CD14-positive monocyte (primary cell): ENCODE measurements at regions not wholly inside any gene's neighbourhood (a gene's known extent, or its start where the extent isn't known, plus 50 kb on each side); places are given as distances from the start of the nearest gene placed in this dataset.

ENCODE experiments used
- DNase-seq, 3 donors: peaks; one replicate each; pipeline ENCODE4 v3.0.0-alpha.2; 2011 to 2022
- H2AFZ ChIP-seq: 2 replicates; pipeline ENCODE4 v1.6.0; 2012; ENCODE audit warnings: mild to moderate bottlenecking, low read depth, low read length, inconsistent platforms; ENCODE audit not compliant: insufficient read depth, poor library complexity, severe bottlenecking
- H3K27ac ChIP-seq, 2 donors: 1 replicate in 1 of 2; 2 replicates in 1 of 2; pipeline ENCODE4 v1.5.1; 2012 to 2013; ENCODE audit warnings: low read length in 2 of 2, control low read depth in 1 of 2, inconsistent platforms in 1 of 2, low read depth in 1 of 2, mild to moderate bottlenecking in 1 of 2
- H3K27me3 ChIP-seq, 2 donors: one replicate each; pipeline versions ENCODE4 v1.6.0 to v1.6.1; 2011 to 2013; ENCODE audit warnings: low read length in 2 of 2; ENCODE audit not compliant: control insufficient read depth in 2 of 2, insufficient read depth in 2 of 2
- H3K36me3 ChIP-seq, 2 donors: replicated peaks in 1 of 2; 1 replicate in 1 of 2; 2 replicates in 1 of 2; pipeline versions ENCODE4 v1.5.1 to v1.6.1; 2012 to 2013; ENCODE audit warnings: low read length in 2 of 2, control low read depth in 1 of 2, inconsistent platforms in 1 of 2, mild to moderate bottlenecking in 1 of 2; ENCODE audit not compliant: insufficient read depth in 2 of 2, control insufficient read depth in 1 of 2
- H3K4me1 ChIP-seq, 2 donors: 1 replicate in 1 of 2; 2 replicates in 1 of 2; pipeline versions ENCODE4 v1.5.1 to v1.6.1; 2012 to 2013; ENCODE audit warnings: low read length in 2 of 2, control low read depth in 1 of 2, inconsistent platforms in 1 of 2, mild to moderate bottlenecking in 1 of 2, moderate library complexity in 1 of 2; ENCODE audit not compliant: insufficient read depth in 2 of 2, control insufficient read depth in 1 of 2
- H3K4me2 ChIP-seq: replicated peaks from 2 replicates; pipeline ENCODE3; 2012; ENCODE audit warnings: low read length, moderate library complexity, mild to moderate bottlenecking; ENCODE audit not compliant: poor library complexity, severe bottlenecking; ENCODE audit errors: extremely low read depth
- H3K4me3 ChIP-seq, 3 experiments: fragments of 200-600 bp in 1 of 3; sonication (generic) in 1 of 3; replicated peaks in 1 of 3; 1 replicate in 2 of 3; 2 replicates in 1 of 3; pipeline ENCODE4 v1.5.1; 2011 to 2013; ENCODE audit warnings: low read length in 3 of 3, mild to moderate bottlenecking in 3 of 3, control low read depth in 2 of 3, low read depth in 2 of 3, inconsistent platforms in 1 of 3, moderate library complexity in 1 of 3
- H3K79me2 ChIP-seq: 2 replicates; pipeline ENCODE4 v1.6.0; 2012; ENCODE audit warnings: mild to moderate bottlenecking, control low read depth, inconsistent platforms, low read length, moderate library complexity; ENCODE audit not compliant: insufficient read depth
- H3K9ac ChIP-seq: 2 replicates; pipeline ENCODE4 v1.6.0; 2017; ENCODE audit warnings: low read length, mild to moderate bottlenecking; ENCODE audit not compliant: insufficient read depth, poor library complexity, severe bottlenecking
- H3K9me3 ChIP-seq, 2 donors: replicated peaks in 1 of 2; 1 replicate in 1 of 2; 2 replicates in 1 of 2; pipeline versions ENCODE4 v1.5.1 to v1.6.1; 2012 to 2013; ENCODE audit warnings: low read length in 2 of 2, control low read depth in 1 of 2; ENCODE audit not compliant: control insufficient read depth in 1 of 2, insufficient read depth in 1 of 2
- H4K20me1 ChIP-seq: 2 replicates; pipeline ENCODE4 v1.6.0; 2012; ENCODE audit warnings: mild to moderate bottlenecking, low read length, control low read depth, moderate library complexity; ENCODE audit not compliant: insufficient read depth
- H3K27ac Mint-ChIP-seq, 7 donors: one replicate each; pipeline ENCODE4 v1.8.0; 2020; ENCODE audit warnings: mild to moderate bottlenecking in 7 of 7, mixed read lengths in 7 of 7, moderate library complexity in 6 of 7, inconsistent platforms in 2 of 7
- H3K27me3 Mint-ChIP-seq, 3 donors: one replicate each; pipeline ENCODE4 v1.8.0; 2021 to 2022; ENCODE audit warnings: low read depth in 3 of 3, mild to moderate bottlenecking in 3 of 3, mixed read lengths in 3 of 3, moderate library complexity in 3 of 3, inconsistent platforms in 1 of 3
- H3K36me3 Mint-ChIP-seq, 2 donors: one replicate each; pipeline ENCODE4 v1.8.0; 2020; ENCODE audit warnings: mixed read lengths in 2 of 2, inconsistent platforms in 1 of 2, mild to moderate bottlenecking in 1 of 2
- H3K4me1 Mint-ChIP-seq: one replicate; pipeline ENCODE4 v1.8.0; 2020; ENCODE audit warnings: mild to moderate bottlenecking, mixed read lengths
- H3K4me3 Mint-ChIP-seq, 2 donors: one replicate each; pipeline ENCODE4 v1.8.0; 2020; ENCODE audit warnings: mild to moderate bottlenecking in 2 of 2, mixed read lengths in 2 of 2, moderate library complexity in 1 of 2
- H3K9me3 Mint-ChIP-seq, 7 donors: one replicate each; pipeline ENCODE4 v1.8.0; 2020 to 2022; ENCODE audit warnings: mixed read lengths in 7 of 7, mild to moderate bottlenecking in 6 of 7, moderate library complexity in 6 of 7, inconsistent platforms in 2 of 7
- whole genome bisulfite sequencing: methylation state at CpG from one replicate; pipeline ENCODE4 v1.1.5; 2013; ENCODE audit warnings: missing lambda C conversion rate; ENCODE audit not compliant: insufficient coverage; 5-methylcytosine and 5-hydroxymethylcytosine counted together
- intact Hi-C, 2 donors: fragments of 100-400 bp; cut with micrococcal nuclease; formaldehyde crosslinking; loops; one replicate each; pipeline versions ENCODE4 v1.15.0 to v1.15.1; 2023
- TF ChIP-seq, protein P1 (sequence below): fragments of 200-600 bp; IDR thresholded peaks from one replicate; pipeline ENCODE4 v1.8.0; 2022; ENCODE audit warnings: antibody characterized with exemption, mild to moderate bottlenecking

- Histone ChIP-seq H3K79me2 (no peaks in the 10 kb centered on the region), H3K36me3 (no peaks in the 10 kb centered on the region), H4K20me1 (no peaks in the 10 kb centered on the region), H3K4me1 (no peaks in the 10 kb centered on the region), H3K4me2 (no peak overlapping the region), H3K9me3 (no peaks in the 10 kb centered on the region), H3K27ac (no peak overlapping the region), H3K27me3 (no peaks in the 10 kb centered on the region), H3K9ac (no peak overlapping the region), H2AFZ (no peak overlapping the region), H3K4me3 (no peak overlapping the region)
- TF ChIP-seq, protein P1, sequence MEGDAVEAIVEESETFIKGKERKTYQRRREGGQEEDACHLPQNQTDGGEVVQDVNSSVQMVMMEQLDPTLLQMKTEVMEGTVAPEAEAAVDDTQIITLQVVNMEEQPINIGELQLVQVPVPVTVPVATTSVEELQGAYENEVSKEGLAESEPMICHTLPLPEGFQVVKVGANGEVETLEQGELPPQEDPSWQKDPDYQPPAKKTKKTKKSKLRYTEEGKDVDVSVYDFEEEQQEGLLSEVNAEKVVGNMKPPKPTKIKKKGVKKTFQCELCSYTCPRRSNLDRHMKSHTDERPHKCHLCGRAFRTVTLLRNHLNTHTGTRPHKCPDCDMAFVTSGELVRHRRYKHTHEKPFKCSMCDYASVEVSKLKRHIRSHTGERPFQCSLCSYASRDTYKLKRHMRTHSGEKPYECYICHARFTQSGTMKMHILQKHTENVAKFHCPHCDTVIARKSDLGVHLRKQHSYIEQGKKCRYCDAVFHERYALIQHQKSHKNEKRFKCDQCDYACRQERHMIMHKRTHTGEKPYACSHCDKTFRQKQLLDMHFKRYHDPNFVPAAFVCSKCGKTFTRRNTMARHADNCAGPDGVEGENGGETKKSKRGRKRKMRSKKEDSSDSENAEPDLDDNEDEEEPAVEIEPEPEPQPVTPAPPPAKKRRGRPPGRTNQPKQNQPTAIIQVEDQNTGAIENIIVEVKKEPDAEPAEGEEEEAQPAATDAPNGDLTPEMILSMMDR: no peak
- H3K27me3 Mint-ChIP-seq: peaks cover 0 to 3% (median 1%) of the 10 kb centered on the region in 3 donors
- H3K4me1 Mint-ChIP-seq: no peaks in the 10 kb centered on the region
- DNase-seq: no peak
- peaks cover 0 to 3% (median 0%) of the 10 kb centered on the region in 7 donors for H3K9me3 Mint-ChIP-seq
- intact Hi-C loops: no loop called here
- WGBS: 80% methylated on average over 2 of the region's 3 CpGs
- H3K36me3 Mint-ChIP-seq: no peaks in the 10 kb centered on the region
- H3K27ac Mint-ChIP-seq: no peak overlapping the region
- no peak overlapping the region for H3K4me3 Mint-ChIP-seq
Observed at GRCh38 chr11:127383026-127383425, 382.5 kb upstream of the KIRREL3 start.

DNA sequence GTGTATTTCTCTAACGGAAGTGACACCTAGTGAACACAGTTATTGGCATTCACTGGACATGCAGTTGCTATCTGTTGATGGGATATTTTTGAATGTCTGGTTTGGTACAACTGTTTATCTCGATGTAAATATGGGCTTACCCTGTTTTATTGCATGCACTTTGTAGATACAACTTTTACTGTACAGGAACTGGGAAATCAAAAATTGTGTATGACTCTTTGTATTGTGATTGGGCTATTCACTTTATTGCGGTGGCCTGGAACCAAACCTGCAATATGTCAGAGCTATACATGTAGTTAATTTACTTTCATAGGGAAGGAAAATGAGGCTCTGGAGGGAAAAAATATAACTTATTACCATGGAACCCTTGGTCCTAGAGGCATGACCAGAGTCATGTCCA is 380.7 kb upstream of the KIRREL3 start:
- no peaks in the 10 kb centered on the region for H3K4me1 ChIP-seq
- H3K9me3 ChIP-seq: no peaks in the 10 kb centered on the region
- TF ChIP-seq, protein P1: no peak
- no peak for DNase-seq
- no peak overlapping the region for H3K27ac ChIP-seq
- no peaks in the 10 kb centered on the region for H3K36me3 ChIP-seq
- no peaks in the 10 kb centered on the region for H4K20me1 ChIP-seq
- WGBS: 100% methylated on average over 1 of the region's 3 CpGs
- H2AFZ ChIP-seq: no peak overlapping the region
- peaks cover 0 to 3% (median 1%) of the 10 kb centered on the region in 3 donors for H3K27me3 Mint-ChIP-seq
- H3K9ac ChIP-seq: no peak overlapping the region
- H3K9me3 Mint-ChIP-seq: peaks cover 0 to 3% (median 0%) of the 10 kb centered on the region in 7 donors
- no peaks in the 10 kb centered on the region for H3K27me3 ChIP-seq
- no peaks in the 10 kb centered on the region for H3K4me1 Mint-ChIP-seq
- H3K79me2 ChIP-seq: no peaks in the 10 kb centered on the region
- H3K4me2 ChIP-seq: no peak overlapping the region
- intact Hi-C loops: no loop called here
- no peak overlapping the region for H3K4me3 ChIP-seq
- no peaks in the 10 kb centered on the region for H3K36me3 Mint-ChIP-seq
- no peak overlapping the region for H3K27ac Mint-ChIP-seq
- no peak overlapping the region for H3K4me3 Mint-ChIP-seq
